Activated CD4-positive, alpha-beta T cell treated with anti-CD3 and anti-CD28 coated beads, Interleukin-2, Interleukin-4, amounts not matched to agents 100 ng/mL and 50 ng/mL, durations not matched to agents 16 hours and 8 hours (primary cell): ENCODE measurements at regions not wholly inside any gene's neighbourhood (a gene's known extent, or its start where the extent isn't known, plus 50 kb on each side); places are given as distances from the start of the nearest gene placed in this dataset.

ENCODE experiments used
- DNase-seq: peaks from one replicate; pipeline ENCODE4 v3.0.0-alpha.2; 2020; ENCODE audit warnings: low spot score

DNA sequence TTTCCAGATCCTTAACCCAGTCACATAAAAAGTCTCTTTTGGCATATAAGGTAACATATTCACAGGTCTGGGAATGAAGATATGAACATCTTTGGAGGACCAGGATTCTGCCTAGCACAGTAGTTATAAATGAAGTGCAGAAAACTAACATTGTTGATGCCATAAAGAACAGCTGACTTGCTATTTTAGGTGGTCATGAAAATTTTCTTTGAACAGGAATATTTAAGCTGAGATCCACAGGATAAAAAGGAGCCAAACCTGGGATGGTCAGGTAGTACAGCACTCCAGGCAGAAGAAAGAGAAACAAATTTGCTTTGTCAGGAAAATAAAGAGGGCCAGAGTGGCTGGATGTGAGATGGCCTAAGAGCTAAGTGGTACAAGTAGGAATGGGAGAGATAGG, 80.0 kb downstream of the CENPW start:
- DNase-seq = no peak

- no peak for DNase-seq
Measured at GRCh38 chr6:126422912-126423311, 83.0 kb downstream of the CENPW start.

DNA sequence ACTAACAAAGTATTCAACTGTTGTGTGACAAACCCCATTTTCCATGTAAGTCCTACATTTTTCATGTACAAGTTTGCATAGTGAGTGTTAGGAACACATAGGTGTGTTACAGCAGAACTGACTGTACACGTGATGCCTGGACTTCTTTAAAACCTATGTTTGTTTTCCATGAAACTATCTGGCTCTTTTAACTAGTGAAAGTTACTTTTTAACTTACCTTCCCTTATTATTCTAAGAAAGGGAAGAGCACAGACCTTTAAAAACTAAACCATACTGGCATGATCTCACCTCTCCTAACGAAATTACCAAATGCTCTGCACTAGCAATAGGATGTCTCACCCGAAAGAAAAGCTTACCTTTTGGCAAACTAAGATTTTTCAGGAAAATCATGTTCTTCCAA, 87.8 kb downstream of the CENPW start:
- no peak for DNase-seq

GRCh38 chr6:126429866-126430265, 90.0 kb downstream of the CENPW start:
- no peak for DNase-seq

DNA sequence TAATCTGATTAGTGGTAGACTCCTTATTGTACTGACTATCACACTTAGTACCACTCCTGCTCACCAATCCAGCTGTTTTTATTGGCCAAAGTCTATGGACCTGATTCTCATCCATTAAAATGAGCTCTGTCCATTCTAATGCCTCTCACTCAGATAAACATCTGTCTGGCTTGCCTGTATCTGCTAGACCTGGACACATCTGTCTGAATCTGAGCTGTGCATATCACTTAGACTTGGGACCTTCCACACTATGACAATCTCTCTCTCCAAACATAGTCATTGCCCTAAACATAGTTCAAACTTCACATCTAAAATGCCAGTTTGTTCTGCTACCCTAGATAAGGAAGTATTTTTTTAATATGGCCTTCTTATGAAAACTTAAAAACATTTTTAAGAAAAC, 92.6 kb downstream of the CENPW start:
- no peak for DNase-seq

GRCh38 chr6:126433927-126434326, 94.0 kb downstream of the CENPW start:
- no peak for DNase-seq

- DNase-seq = no peak
Measured at GRCh38 chr6:126437205-126437604, 97.3 kb downstream of the CENPW start.

GRCh38 chr6:126439040-126439439, 99.1 kb downstream of the CENPW start:
- DNase-seq = no peak

GRCh38 chr6:126440923-126441322, 101.0 kb downstream of the CENPW start:
- DNase-seq = no peak

- no peak for DNase-seq
Measured at GRCh38 chr6:126444659-126445273, 104.9 kb downstream of the CENPW start.

DNA sequence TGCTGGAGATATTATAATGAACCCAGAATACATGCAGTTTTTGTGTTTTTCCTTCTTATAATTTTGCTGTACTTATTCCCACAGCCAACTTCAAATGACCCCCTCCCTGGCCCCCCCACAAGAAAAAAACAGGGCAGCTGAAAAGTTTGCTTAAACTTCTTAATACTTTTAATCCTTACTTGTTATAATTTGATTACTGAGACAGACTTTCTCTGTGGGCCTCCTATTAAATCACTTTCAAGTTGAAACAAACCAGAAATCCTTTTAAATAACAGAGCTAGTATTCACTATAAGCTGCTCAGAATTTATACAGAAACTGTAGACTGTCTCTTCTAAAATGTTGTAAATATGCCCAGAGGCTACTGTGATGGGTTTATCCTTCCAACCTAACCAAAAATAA, 106.3 kb downstream of the CENPW start:
- DNase-seq = no peak

- DNase-seq = no peak
Measured at GRCh38 chr6:126447367-126447766, 107.5 kb downstream of the CENPW start.

DNA sequence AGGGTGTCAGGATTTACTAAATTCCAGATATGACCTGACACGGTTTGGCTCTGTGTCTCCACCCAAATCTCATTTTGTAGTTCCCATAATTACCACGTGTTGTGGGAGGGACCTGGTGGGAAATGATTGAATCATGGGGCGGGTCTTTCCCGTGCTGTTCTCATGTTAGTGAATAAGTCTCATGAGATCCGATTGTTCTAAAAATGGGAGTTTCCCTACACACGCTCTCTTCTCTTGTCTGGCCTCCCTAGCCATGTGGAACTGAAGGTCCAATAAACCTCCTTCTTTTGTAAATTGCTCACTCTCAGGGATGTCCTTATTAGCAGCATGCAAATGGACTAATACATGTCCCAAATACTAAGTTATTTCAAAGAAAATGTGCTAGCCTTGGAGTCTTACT, 121.1 kb downstream of the CENPW start:
- DNase-seq = no peak

DNA sequence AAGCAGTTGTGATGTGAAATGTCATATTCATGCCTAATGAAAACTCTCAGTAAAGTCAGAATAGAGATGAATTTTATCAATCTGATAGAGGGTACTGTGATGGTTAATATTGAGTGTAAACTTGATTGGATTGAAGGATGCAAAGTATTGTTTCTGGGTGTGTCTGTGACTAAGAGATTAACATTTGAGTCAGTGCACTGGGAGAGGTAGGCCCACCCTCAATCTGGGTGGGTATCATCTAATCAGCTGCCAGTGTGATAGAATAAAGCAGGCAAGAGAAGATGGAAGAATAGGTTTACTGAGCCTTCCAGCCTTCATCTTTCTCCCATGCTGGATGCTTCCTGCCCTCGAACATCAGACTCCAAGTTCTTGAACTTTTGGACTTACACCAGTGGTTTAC, 124.3 kb downstream of the CENPW start:
- DNase-seq = no peak

DNA sequence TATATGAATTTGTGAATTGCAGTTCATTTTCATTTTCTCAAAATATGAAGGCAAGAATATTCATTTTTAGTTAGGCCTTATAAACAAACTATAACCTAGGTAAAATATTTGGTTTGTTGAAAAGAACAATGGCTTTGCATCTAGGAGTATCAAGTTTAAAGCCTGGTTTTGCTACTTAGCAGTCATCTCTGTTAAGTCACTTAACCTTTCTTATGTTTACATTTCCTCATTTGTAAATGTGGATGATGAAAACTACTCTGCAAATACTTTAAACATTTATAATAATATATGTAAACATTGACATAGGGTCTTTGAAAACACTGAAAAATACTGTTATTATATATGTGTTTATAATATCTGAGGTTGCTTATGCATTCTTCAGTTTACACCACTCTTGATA, 135.5 kb downstream of the CENPW start:
- DNase-seq = no peak

DNA sequence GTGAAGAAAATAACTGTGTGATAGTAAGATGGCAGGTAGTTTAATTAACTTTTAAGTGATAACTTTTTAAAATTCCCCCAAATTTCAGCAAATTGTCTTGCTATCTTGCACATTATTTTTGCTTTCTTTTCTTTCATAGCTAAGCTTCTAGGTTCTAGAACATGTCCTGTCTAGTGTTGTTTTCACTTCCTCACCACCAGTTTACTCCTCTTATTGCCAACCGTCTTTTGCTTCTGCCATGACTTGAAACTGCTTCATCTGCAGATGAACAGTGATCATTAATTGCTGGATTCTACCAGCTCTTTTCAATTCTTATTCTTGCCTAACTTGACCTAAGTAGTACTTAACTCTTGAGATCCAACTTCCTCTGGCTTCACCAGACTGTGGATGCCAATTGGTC, 137.8 kb downstream of the CENPW start:
- DNase-seq = no peak

DNA sequence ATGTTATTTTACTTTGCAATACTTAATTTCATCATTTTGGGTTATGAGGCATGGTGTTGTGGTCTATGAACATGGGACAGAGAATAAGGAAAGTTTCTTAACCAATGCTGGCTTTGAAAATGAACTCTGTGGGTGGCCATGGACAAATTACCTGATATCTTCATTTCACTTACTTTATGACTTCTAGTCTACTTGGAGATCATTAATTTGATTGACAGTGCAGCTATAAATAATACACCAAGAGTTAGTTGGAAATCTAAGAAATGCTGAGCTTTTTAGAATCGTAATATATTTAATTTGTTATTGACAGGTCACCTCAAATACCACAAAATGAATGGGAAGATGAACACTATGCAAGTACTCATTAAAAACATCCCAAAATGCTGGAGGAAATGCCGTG, 140.4 kb downstream of the CENPW start:
- DNase-seq = no peak

GRCh38 chr6:126481319-126481718, 141.4 kb downstream of the CENPW start:
- no peak for DNase-seq

- no peak for DNase-seq
Measured at GRCh38 chr6:126504792-126505191, 164.9 kb downstream of the CENPW start.

GRCh38 chr6:126513198-126513597, 173.3 kb downstream of the CENPW start:
- no peak for DNase-seq

GRCh38 chr6:126516411-126516810, 176.5 kb downstream of the CENPW start:
- no peak for DNase-seq

- DNase-seq = no peak
Measured at GRCh38 chr6:126524811-126525326, 185.0 kb downstream of the CENPW start.

- no peak for DNase-seq
Measured at GRCh38 chr6:126526547-126526946, 186.6 kb downstream of the CENPW start.

- DNase-seq = no peak
Measured at GRCh38 chr6:126526996-126527606, 187.2 kb downstream of the CENPW start.
